Smooth muscle cell (in vitro differentiated cells): ENCODE measurements at regions not wholly inside any gene's neighbourhood (a gene's known extent, or its start where the extent isn't known, plus 50 kb on each side); places are given as distances from the start of the nearest gene placed in this dataset.

Source experiments
- DNase-seq: peaks from one replicate; lab custom pipeline; 2025; ENCODE audit not compliant: unreplicated experiment; lab: John Stamatoyannopoulos, UW
- H2AFZ ChIP-seq: fragments of 200-600 bp; sonication (generic); 2 replicates; pipeline ENCODE4 v1.6.0; 2016; ENCODE audit warnings: antibody characterized with exemption, low read depth, mild to moderate bottlenecking
- H3F3A ChIP-seq: fragments of 200-600 bp; sonication (generic); 2 replicates; pipeline ENCODE4 v1.6.0; 2017; ENCODE audit warnings: antibody characterized with exemption, low read depth
- H3K27ac ChIP-seq: fragments of 200-600 bp; sonication (generic); 2 replicates; pipeline ENCODE4 v1.5.1; 2016; ENCODE audit warnings: low read depth, mild to moderate bottlenecking
- H3K27me3 ChIP-seq: fragments of 200-600 bp; sonication (generic); 2 replicates; pipeline ENCODE4 v1.6.1; 2016; ENCODE audit warnings: low read depth, mild to moderate bottlenecking
- H3K36me3 ChIP-seq: fragments of 200-600 bp; sonication (generic); 2 replicates; pipeline ENCODE4 v1.5.1; 2016; ENCODE audit warnings: low read depth
- H3K4me1 ChIP-seq: fragments of 200-600 bp; sonication (generic); 2 replicates; pipeline ENCODE4 v1.5.1; 2016; ENCODE audit warnings: low read depth
- H3K4me2 ChIP-seq: fragments of 200-600 bp; sonication (generic); 2 replicates; pipeline ENCODE4 v1.6.0; 2016; ENCODE audit warnings: mild to moderate bottlenecking
- H3K4me3 ChIP-seq: fragments of 200-600 bp; sonication (generic); 2 replicates; pipeline ENCODE4 v1.5.1; 2016; ENCODE audit warnings: mild to moderate bottlenecking
- H3K79me2 ChIP-seq: fragments of 200-600 bp; sonication (generic); 2 replicates; pipeline ENCODE4 v1.6.0; 2016; ENCODE audit warnings: low read depth, mild to moderate bottlenecking
- H3K9ac ChIP-seq: fragments of 200-600 bp; sonication (generic); 2 replicates; pipeline ENCODE4 v1.6.0; 2016; ENCODE audit warnings: low read depth
- H3K9me3 ChIP-seq: fragments of 200-600 bp; sonication (generic); replicated peaks from 2 replicates; pipeline ENCODE4 v1.5.1; 2016; ENCODE audit warnings: low read depth
- H4K20me1 ChIP-seq: fragments of 200-600 bp; sonication (generic); 2 replicates; pipeline ENCODE4 v1.6.0; 2016; ENCODE audit warnings: low read depth
- WGBS: methylation state at CpG from one replicate; pipeline ENCODE4 v1.1.7; 2016; ENCODE audit warnings: low lambda C conversion rate; 5-methylcytosine and 5-hydroxymethylcytosine counted together
- TF ChIP-seq, protein P1 (sequence below): fragments of 200-600 bp; sonication (generic); IDR thresholded peaks from 2 replicates; pipeline ENCODE4 v1.5.1; 2017; ENCODE audit warnings: borderline replicate concordance, mild to moderate bottlenecking, antibody characterized with exemption; ENCODE audit not compliant: insufficient read depth, poor library complexity, severe bottlenecking

DNA sequence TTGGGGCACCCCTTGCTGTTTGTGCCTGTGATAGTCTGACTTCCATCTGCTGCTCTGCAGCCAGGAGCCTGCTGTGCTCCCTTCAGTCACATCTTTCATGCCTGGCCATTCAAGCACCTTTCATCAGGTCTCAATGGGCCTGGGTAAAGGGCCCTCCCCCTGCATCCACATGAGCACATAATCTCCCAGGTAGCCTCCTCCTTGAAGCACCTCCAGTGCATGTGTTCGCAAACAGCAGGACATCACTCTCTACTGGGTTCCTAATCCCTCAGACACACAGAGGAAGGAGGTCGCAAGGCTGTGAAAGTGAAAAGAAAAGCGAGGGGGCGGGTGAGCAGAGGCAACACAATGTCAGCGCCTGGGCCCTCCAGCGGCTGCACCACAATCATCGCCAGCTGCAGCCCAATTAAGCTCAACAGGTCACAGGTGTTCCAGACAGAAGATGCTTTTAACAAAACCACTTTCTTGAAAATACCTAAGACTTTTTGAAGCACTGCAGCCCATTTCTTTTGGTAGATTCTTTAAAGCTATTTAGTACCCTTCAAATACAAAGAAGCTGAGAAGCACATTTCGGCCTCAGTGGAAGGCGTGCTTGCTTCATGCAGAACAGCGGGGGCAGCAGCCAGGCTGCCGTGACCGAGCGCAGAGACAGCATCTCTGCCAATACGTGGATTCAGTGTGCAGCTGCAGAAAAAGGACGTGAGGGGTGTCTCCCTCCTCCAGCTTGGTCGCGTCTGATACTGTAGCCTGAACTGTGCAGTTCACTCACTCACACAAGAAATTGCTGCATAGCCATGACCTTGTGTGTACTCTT, 92.2 kb upstream of the SPRY1 start:
- 75% methylated on average over 17 of the region's 17 CpGs for WGBS
- H4K20me1 ChIP-seq: no peaks in the 10 kb centered on the region
- no peaks in the 10 kb centered on the region for H3K36me3 ChIP-seq
- no peaks in the 10 kb centered on the region for H3K79me2 ChIP-seq
- H3K4me2 ChIP-seq: no peak overlapping the region
- H2AFZ ChIP-seq: no peak overlapping the region
- TF ChIP-seq, protein P1, sequence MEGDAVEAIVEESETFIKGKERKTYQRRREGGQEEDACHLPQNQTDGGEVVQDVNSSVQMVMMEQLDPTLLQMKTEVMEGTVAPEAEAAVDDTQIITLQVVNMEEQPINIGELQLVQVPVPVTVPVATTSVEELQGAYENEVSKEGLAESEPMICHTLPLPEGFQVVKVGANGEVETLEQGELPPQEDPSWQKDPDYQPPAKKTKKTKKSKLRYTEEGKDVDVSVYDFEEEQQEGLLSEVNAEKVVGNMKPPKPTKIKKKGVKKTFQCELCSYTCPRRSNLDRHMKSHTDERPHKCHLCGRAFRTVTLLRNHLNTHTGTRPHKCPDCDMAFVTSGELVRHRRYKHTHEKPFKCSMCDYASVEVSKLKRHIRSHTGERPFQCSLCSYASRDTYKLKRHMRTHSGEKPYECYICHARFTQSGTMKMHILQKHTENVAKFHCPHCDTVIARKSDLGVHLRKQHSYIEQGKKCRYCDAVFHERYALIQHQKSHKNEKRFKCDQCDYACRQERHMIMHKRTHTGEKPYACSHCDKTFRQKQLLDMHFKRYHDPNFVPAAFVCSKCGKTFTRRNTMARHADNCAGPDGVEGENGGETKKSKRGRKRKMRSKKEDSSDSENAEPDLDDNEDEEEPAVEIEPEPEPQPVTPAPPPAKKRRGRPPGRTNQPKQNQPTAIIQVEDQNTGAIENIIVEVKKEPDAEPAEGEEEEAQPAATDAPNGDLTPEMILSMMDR: no peak
- no peaks in the 10 kb centered on the region for H3K27me3 ChIP-seq
- no peaks in the 10 kb centered on the region for H3K9me3 ChIP-seq
- H3K4me1 ChIP-seq: peaks cover 47% of the 10 kb centered on the region
- H3F3A ChIP-seq: no peaks in the 10 kb centered on the region
- no peak overlapping the region for H3K9ac ChIP-seq
- H3K27ac ChIP-seq: no peak overlapping the region
- H3K4me3 ChIP-seq: no peak overlapping the region
- DNase-seq: no peak

DNA sequence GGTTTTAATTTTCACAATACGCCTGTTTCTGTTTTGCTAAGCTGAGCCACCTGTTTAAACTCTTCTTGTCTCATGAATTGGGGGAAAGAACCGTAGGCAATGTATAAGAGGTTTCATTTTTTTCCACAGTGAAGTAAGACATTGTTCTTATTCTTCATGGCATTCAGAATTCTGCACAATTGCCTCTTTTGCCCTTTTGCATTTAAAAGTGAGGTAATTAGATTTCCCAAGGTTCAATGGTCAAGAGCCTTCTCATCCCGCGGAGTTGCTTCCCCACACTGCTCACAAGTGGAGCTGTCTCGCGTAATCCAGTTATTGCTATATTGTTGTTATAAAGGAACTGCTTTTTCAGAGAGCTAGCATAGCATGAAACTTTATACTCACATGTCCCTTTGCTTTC, 90.9 kb upstream of the SPRY1 start:
- no peak overlapping the region for H3K4me3 ChIP-seq
- H3K9me3 ChIP-seq: no peaks in the 10 kb centered on the region
- TF ChIP-seq, protein P1: no peak
- H3K4me1 ChIP-seq: peaks cover 40% of the 10 kb centered on the region
- no peaks in the 10 kb centered on the region for H4K20me1 ChIP-seq
- H3K27ac ChIP-seq: no peak overlapping the region
- H3K4me2 ChIP-seq: no peak overlapping the region
- no peak overlapping the region for H3K9ac ChIP-seq
- no peak for DNase-seq
- H3K27me3 ChIP-seq: no peaks in the 10 kb centered on the region
- 95% methylated on average over 6 of the region's 6 CpGs for WGBS
- no peak overlapping the region for H2AFZ ChIP-seq
- H3F3A ChIP-seq: no peaks in the 10 kb centered on the region
- H3K36me3 ChIP-seq: no peaks in the 10 kb centered on the region
- no peaks in the 10 kb centered on the region for H3K79me2 ChIP-seq

DNA sequence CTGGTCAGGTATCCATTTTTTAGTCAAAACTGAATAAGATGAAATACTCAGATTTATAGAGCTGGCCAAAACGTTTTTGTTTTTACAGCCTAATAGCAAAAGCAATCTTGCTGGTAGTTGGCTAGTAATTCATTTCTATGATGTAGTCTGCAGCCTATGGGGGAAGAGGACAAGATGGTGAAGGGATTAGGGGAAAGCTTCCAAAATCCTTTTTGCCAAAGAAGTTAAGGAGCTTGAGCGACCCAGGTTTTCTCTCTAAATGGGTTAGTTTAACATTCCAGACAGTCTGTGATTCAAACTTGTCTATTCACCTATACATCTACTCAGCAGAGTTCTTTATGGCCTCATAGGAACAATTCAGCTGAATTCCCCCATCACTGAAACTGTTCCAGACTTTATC, 89.8 kb upstream of the SPRY1 start:
- peaks cover 29% of the 10 kb centered on the region for H3K4me1 ChIP-seq
- no peaks in the 10 kb centered on the region for H3K27me3 ChIP-seq
- TF ChIP-seq, protein P1: no peak
- H3K4me3 ChIP-seq: no peak overlapping the region
- H4K20me1 ChIP-seq: no peaks in the 10 kb centered on the region
- H2AFZ ChIP-seq: no peak overlapping the region
- no peaks in the 10 kb centered on the region for H3K9me3 ChIP-seq
- H3K4me2 ChIP-seq: no peak overlapping the region
- no peaks in the 10 kb centered on the region for H3F3A ChIP-seq
- H3K79me2 ChIP-seq: no peaks in the 10 kb centered on the region
- H3K36me3 ChIP-seq: no peaks in the 10 kb centered on the region
- WGBS: 79% methylated on average over 2 of the region's 2 CpGs
- no peak overlapping the region for H3K27ac ChIP-seq
- no peak for DNase-seq
- no peak overlapping the region for H3K9ac ChIP-seq

DNA sequence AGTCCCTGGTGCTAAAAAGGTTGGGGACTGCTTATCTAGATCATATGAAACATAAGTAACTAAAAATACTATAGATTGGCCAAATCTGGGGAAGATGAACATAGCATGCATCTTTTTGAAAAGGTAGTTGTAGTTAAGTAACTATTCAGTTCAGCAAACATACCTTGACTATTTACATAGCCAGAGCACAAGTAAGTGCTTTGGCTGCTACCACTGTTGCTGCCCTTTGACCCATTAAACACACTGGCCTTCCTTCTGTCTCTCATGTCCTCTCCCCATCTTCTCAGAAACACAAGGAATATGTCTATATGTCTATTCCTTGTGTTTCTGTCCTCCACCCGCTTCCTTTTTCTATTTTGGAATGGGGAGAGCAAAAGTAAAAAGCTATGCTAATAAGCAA, 87.9 kb upstream of the SPRY1 start:
- no peak for DNase-seq
- no peak overlapping the region for H3K4me3 ChIP-seq
- no peak overlapping the region for H2AFZ ChIP-seq
- peaks cover 36% of the 10 kb centered on the region for H3K4me1 ChIP-seq
- TF ChIP-seq, protein P1: no peak
- no peak overlapping the region for H3K4me2 ChIP-seq
- H3K36me3 ChIP-seq: no peaks in the 10 kb centered on the region
- H3K79me2 ChIP-seq: no peaks in the 10 kb centered on the region
- H3K27me3 ChIP-seq: no peaks in the 10 kb centered on the region
- WGBS: 94% methylated on average over 1 of the region's 1 CpG
- H3F3A ChIP-seq: no peaks in the 10 kb centered on the region
- no peak overlapping the region for H3K27ac ChIP-seq
- no peaks in the 10 kb centered on the region for H3K9me3 ChIP-seq
- no peaks in the 10 kb centered on the region for H4K20me1 ChIP-seq
- no peak overlapping the region for H3K9ac ChIP-seq
